Transverse colon (tissue), 4 donors: ENCODE measurements at regions not wholly inside any gene's neighbourhood (a gene's known extent, or its start where the extent isn't known, plus 50 kb on each side); places are given as distances from the start of the nearest gene placed in this dataset.

ENCODE experiments used
- DNase-seq: peaks from one replicate; pipeline ENCODE4 v3.0.0-alpha.2; 2019
- H3K27ac ChIP-seq, 4 donors: fragments of 200-600 bp; sonication (generic); 2 replicates each; pipeline ENCODE4 v1.5.1; 2016 to 2018; ENCODE audit warnings: inconsistent platforms in 4 of 4
- H3K27me3 ChIP-seq: fragments of 200-600 bp; sonication (generic); 2 replicates; pipeline ENCODE4 v1.5.1; 2017; ENCODE audit warnings: inconsistent platforms
- H3K36me3 ChIP-seq, 4 donors: fragments of 200-600 bp; sonication (generic); 2 replicates each; pipeline ENCODE4 v1.5.1; 2017 to 2019; ENCODE audit warnings: inconsistent platforms in 4 of 4
- H3K4me1 ChIP-seq, 4 donors: fragments of 200-600 bp; sonication (generic); 2 replicates each; pipeline ENCODE4 v1.5.1; 2017 to 2020; ENCODE audit warnings: inconsistent platforms in 4 of 4
- H3K4me3 ChIP-seq, 4 donors: fragments of 200-600 bp; sonication (generic); 1 replicate in 1 of 4; 2 replicates in 3 of 4; pipeline versions ENCODE4 v1.5.1 to v1.6.1; 2017 to 2019; ENCODE audit warnings: inconsistent platforms in 4 of 4
- H3K9me3 ChIP-seq, 2 donors: fragments of 200-600 bp; sonication (generic); 2 replicates each; pipeline ENCODE4 v1.5.1; 2017 to 2019; ENCODE audit warnings: inconsistent platforms in 2 of 2
- CTCF ChIP-seq, 5 experiments: fragments of 200-600 bp in 3 of 5; fragments of 450-650 bp in 2 of 5; sonication (generic) in 3 of 5; IDR thresholded peaks; 1 replicate in 2 of 5; 2 replicates in 3 of 5; pipeline ENCODE4 v1.5.1; 2016 to 2017; ENCODE audit warnings: antibody characterized with exemption in 5 of 5, inconsistent platforms in 3 of 5, mild to moderate bottlenecking in 2 of 5, moderate library complexity in 1 of 5
- EP300 ChIP-seq: sonication (generic); formaldehyde crosslinking; IDR thresholded peaks from one replicate; pipeline ENCODE4 v1.6.1; 2017; ENCODE audit warnings: antibody characterized with exemption, low read depth
- POLR2A ChIP-seq: fragments of 450-650 bp; IDR thresholded peaks from one replicate; pipeline ENCODE4 v1.6.1; 2016; ENCODE audit warnings: antibody characterized with exemption, mild to moderate bottlenecking, moderate library complexity
- POLR2AphosphoS5 ChIP-seq, 3 donors: sonication (generic); formaldehyde crosslinking; IDR thresholded peaks; one replicate each; pipeline ENCODE4 v1.6.1; 2016; ENCODE audit warnings: antibody characterized with exemption in 3 of 3
- WGBS, 2 donors: methylation state at CpG; one replicate each; pipeline ENCODE4 v1.1.5; 2018; ENCODE audit warnings: low coverage in 1 of 2; 5-methylcytosine and 5-hydroxymethylcytosine counted together
- in situ Hi-C, 4 donors: fragments of 200-750 bp; cut with MboI; loops; one replicate each; pipeline versions ENCODE4 v1.15.0 to v1.15.1; 2017; ENCODE audit warnings: low sequenced_read_pairs in 3 of 4, low pct_ligation_motif_present in 1 of 4, low pct_unique_long_range_greater_than_20kb in 1 of 4
- intact Hi-C: fragments of 100-400 bp; cut with DNase I; formaldehyde crosslinking; loops from one replicate; pipeline ENCODE4 v1.15.1; 2023; ENCODE audit warnings: low total_unique reads

DNA sequence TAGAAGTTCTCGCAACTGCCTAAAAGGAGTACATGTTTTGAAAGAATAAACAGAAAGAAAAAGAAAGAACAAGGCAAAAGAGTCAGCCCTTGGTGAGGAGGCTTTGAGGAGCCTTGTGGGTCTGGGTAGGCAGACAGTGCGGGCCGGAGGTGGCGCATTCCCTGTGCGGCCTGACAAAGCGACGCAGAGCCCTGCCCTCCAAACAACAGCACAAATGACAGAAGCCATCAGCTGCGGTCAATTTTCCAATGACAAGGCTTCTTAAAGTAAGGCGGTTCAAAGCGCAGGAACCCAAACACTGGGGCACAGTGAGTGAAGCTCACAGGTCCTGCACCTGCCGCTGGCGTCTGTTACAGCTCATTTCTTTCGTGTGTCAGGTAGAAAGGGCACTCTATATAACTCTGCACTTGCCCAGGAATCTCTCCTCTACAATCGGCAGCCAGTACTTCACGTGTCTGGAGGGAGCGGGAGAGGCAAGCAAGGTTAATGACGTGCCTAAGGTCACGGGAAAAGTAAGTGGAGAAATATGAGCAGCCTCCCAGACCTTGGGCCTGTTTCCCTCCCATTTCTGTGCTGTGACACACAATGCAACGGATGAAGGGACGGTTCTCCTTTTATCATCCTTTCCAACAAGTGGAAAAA is 178.1 kb downstream of the OPA1 start:
- intact Hi-C loops: no loop called here
- WGBS, 2 donors: 90% methylated on average over 2 to 20 of the region's 20 CpGs
- no peaks in the 10 kb centered on the region for H3K9me3 ChIP-seq

DNA sequence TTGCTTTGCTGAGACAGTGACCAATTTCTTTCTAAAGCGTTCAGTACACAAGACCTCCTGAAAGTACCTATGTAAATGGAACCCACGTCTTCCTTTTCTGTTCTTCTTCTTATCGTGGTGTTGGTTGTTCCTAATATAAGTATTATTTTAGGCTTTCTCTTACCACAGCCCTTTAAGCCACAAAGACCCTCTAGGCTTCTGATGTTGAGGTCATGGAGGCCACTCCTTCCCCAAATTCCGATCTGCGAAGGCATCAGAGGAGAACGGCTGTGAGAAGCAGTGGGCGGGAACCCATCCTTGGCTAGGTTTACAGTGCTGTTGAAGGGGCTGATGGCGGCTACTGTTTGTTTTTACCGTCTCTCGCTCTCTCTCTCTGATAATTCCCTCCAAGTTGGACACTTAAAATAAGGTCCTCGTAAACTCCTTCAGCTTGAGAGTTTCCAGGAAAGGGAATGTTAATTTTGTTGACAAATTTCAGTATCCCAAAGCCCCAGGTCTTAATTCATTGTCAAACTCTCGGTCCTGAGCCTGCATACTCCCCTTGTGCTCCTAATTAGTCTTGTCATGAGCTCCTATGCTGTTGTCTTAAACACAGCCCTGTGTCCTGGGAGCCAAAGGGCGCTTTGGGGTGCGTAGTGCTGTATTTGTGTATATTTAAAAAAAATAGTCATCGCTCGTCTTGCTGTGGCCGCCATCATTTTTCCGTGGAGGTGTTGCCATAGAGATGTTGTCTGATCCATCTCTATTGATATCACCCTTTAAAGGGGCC is 178.8 kb downstream of the OPA1 start:
- no peak overlapping the region for H3K27ac ChIP-seq
- H3K4me1 ChIP-seq: no peaks in the 10 kb centered on the region
- 84 to 90% methylated on average over 10 to 18 of the region's 18 CpGs for WGBS, 2 donors
- H3K27me3 ChIP-seq: no peaks in the 10 kb centered on the region
- intact Hi-C loops: no loop called here
- DNase-seq: no peak
- H3K9me3 ChIP-seq: no peaks in the 10 kb centered on the region
- H3K4me3 ChIP-seq: no peak overlapping the region
- H3K36me3 ChIP-seq: no peaks in the 10 kb centered on the region
- in situ Hi-C loops: no loop called here
- TF ChIP-seq CTCF (IDR thresholded peaks at IDR 0.05) (no peak), POLR2A (no peak), POLR2AphosphoS5 (IDR thresholded peaks at IDR 0.05) (no peak), EP300 (no peak)

More for the DNA sequence above, 178.1 kb downstream of the OPA1 start:
- Histone ChIP-seq H3K27me3 (no peaks in the 10 kb centered on the region), H3K4me3 (no peak overlapping the region), H3K4me1 (no peaks in the 10 kb centered on the region), H3K36me3 (no peaks in the 10 kb centered on the region), H3K27ac (no peak overlapping the region)
- in situ Hi-C loops: no loop called here
- DNase-seq: no peak
- TF ChIP-seq POLR2AphosphoS5 (IDR thresholded peaks at IDR 0.05) (no peak), POLR2A (no peak), EP300 (no peak), CTCF (IDR thresholded peaks at IDR 0.05) (no peak)

DNA sequence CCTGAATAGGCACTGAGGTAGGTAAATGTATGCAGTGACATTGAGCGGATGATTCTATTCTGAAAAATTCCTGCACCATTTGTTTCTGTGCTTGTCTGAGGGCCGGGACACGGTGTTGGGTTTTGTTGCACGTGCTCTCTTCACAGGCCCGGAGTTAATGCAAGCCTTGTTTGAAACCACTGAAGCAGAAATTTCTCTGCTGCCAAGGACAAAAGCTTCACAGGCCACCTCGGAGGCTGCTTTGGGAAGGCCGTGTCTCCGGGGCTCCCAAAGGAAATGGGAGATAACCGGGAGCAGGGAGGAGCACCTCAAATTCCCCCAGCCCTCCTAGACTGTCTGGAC is 179.4 kb downstream of the OPA1 start:
- H3K27me3 ChIP-seq: no peaks in the 10 kb centered on the region
- no peak overlapping the region for H3K4me3 ChIP-seq
- no peaks in the 10 kb centered on the region for H3K36me3 ChIP-seq
- no peak overlapping the region for H3K27ac ChIP-seq
- no peaks in the 10 kb centered on the region for H3K4me1 ChIP-seq
- no peaks in the 10 kb centered on the region for H3K9me3 ChIP-seq
- TF ChIP-seq POLR2A (no peak), POLR2AphosphoS5 (IDR thresholded peaks at IDR 0.05) (no peak), EP300 (no peak), CTCF (IDR thresholded peaks at IDR 0.05) (no peak)
- in situ Hi-C loops: no loop called here
- WGBS, 2 donors: 45 to 87% methylated on average over 1 to 8 of the region's 9 CpGs
- intact Hi-C loops: no loop called here
- no peak for DNase-seq

DNA sequence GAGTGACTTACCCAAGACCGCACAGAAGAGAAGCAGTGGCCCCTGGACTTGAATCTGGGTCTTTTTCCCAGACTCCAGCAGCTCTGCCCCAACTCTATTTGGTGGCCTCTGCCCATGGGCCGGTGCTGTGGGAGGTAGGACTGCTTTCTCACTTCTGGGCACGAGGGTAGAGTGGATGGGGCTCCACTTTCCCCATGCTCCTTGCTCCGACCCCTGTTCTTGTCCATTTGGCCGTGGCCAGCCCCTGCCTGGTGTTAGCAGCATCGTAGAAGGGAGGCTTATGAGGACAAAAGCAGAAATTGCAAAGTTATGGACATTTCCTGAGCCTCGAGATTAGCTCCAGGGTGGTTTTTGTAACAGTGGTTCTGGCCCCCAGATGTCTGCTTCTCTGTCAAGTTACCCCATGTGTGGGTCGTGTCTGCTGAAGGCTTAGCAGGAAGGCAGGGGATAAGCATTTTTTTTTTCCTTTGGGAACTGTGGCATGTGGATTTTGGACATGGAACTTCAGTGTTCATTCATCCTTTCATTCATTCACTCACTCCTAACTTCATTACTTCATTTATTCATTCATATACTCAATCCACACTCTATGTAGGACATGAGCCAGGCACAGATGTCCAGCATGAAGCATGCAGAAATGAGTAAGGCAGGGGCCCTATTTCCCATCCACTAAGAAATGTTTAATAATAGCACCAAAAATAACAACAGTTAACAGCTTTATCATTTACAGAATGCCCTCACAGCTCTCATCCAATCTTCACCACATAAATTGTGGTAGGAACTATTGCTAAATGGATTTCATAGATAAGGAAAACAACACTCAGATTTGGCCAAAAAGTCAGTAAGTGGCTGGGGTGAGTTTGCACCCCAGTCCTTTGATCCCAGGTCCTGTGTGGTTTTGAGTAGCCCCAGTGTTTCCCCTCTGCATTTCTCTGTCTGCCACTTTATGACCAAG is 180.5 kb downstream of the OPA1 start:
- DNase-seq: no peak
- in situ Hi-C loops: no loop called here

More for the DNA sequence above, 180.5 kb downstream of the OPA1 start:
- no peaks in the 10 kb centered on the region for H3K36me3 ChIP-seq
- H3K4me1 ChIP-seq: peaks cover 0 to 5% (median 0%) of the 10 kb centered on the region in 4 donors
- no peak overlapping the region for H3K27ac ChIP-seq
- H3K9me3 ChIP-seq: no peaks in the 10 kb centered on the region
- TF ChIP-seq POLR2A (no peak), CTCF (IDR thresholded peaks at IDR 0.05) (no peak), EP300 (no peak), POLR2AphosphoS5 (IDR thresholded peaks at IDR 0.05) (no peak)
- 57 to 67% methylated on average over 1 to 8 of the region's 8 CpGs for WGBS, 2 donors
- no peak overlapping the region for H3K4me3 ChIP-seq
- intact Hi-C loops: no loop called here
- H3K27me3 ChIP-seq: no peaks in the 10 kb centered on the region
